ENCODE measurements at regions not wholly inside any gene's neighbourhood (a gene's known extent, or its start where the extent isn't known, plus 50 kb on each side); places are given as distances from the start of the nearest gene placed in this dataset.

DNA sequence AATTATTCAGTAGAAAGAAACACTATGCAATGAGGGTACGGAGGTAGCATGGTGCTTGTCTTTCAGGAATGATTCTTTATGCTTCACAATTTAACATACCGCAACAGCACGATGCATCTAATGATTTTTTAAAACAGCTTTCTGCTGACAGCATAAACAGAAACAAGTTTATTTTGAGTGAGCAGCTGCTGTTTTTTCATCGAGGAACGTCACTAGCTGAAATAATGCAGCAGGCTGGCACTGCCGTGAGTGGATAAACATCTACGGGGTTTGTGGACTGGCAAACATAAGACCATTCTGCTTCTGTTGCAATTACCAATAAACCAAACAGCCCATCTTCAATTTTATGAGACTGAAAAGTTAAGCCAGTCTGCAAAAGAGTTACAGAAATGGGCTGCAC, 871.8 kb downstream of the RPS29 start:
- POLR2A ChIA-PET: no interaction called here
- intact Hi-C loops (cut with micrococcal nuclease): no loop called here

More for the DNA sequence above, 871.8 kb downstream of the RPS29 start:
- no TSS peak for BruUV-seq (replicated peaks)
- no peak overlapping the region for H3K4me3 ChIP-seq (replicated peaks in 1 of 2; ENCODE audit: low read depth in 1 of 2, low read length in 2 of 2)
- ChIA-PET CTCF (no interaction called here), RAD21 (ENCODE audit: low non-redundant PET in 1 of 2, low total read pairs in 2 of 2, uncharacterized antibody in 2 of 2, unreplicated experiment in 2 of 2) (no interaction called here)
- H3K36me3 ChIP-seq (ENCODE audit: control insufficient read depth in 1 of 2, insufficient read depth in 2 of 2, low read length in 2 of 2): no peaks in the 10 kb centered on the region
- H3K4me2 ChIP-seq (ENCODE audit: low read length): no peak overlapping the region
- H3K9me3 ChIP-seq (ENCODE audit: control insufficient read depth in 1 of 2, insufficient read depth in 1 of 2, low read depth in 1 of 2, low read length in 2 of 2): 0 out of 4 replicates have a peak, but pooled peaks cover 0 to 6% of the 10 kb centered on the region in 2 experiments
- H3K4me1 ChIP-seq (ENCODE audit: control insufficient read depth in 1 of 2, insufficient read depth in 2 of 2, low read length in 2 of 2): no peaks in the 10 kb centered on the region
- ATAC-seq: no peak
- no peaks in the 10 kb centered on the region for H3K9me2 ChIP-seq (ENCODE audit: insufficient read depth)
- DNase-seq (ENCODE audit: low read depth, low spot score): no peak
- H3K27ac ChIP-seq (ENCODE audit: low read depth, low read length): no peak overlapping the region
- H3K9ac ChIP-seq (ENCODE audit: low read length): no peak overlapping the region
- no peaks in the 10 kb centered on the region for H4K20me1 ChIP-seq (ENCODE audit: insufficient read depth)
- no peaks in the 10 kb centered on the region for H3K79me2 ChIP-seq (ENCODE audit: insufficient read depth, low read length)
- no peaks in the 10 kb centered on the region for H3K27me3 ChIP-seq (ENCODE audit: insufficient read depth, low read length)
- no peak overlapping the region for H2AFZ ChIP-seq (ENCODE audit: low read depth, low read length, poor library complexity, severe bottlenecking)
- TF ChIP-seq ZNF274 (IDR thresholded peaks at IDR 0.05; ENCODE audit: low read depth, low read length) (no peak), EGR1 (IDR thresholded peaks at IDR 0.05; ENCODE audit: low read depth) (no peak), SP1 (IDR thresholded peaks at IDR 0.05; ENCODE audit: low read depth) (no peak), EZH2phosphoT487 (IDR thresholded peaks at IDR 0.05; ENCODE audit: borderline replicate concordance) (no peak), ELF1 (IDR thresholded peaks at IDR 0.05; ENCODE audit: borderline replicate concordance, low read depth) (no peak), FOSL1 (IDR thresholded peaks at IDR 0.05; ENCODE audit: low read depth) (no peak), RAD21 (IDR thresholded peaks at IDR 0.05; ENCODE audit: low read depth) (no peak), TCF7L2 (IDR thresholded peaks at IDR 0.05; ENCODE audit: borderline replicate concordance, extremely low read depth, insufficient read depth, insufficient read length) (no peak), POLR2AphosphoS5 (IDR thresholded peaks at IDR 0.05; ENCODE audit: low read depth, low read length) (no peak), EZH2 (IDR thresholded peaks at IDR 0.05) (no peak), POLR2A (IDR thresholded peaks at IDR 0.05; ENCODE audit: borderline replicate concordance, extremely low read depth, insufficient read depth, insufficient read length) (no peak), SRF (IDR thresholded peaks at IDR 0.05; ENCODE audit: low read depth) (no peak), CBX3 (IDR thresholded peaks at IDR 0.05; ENCODE audit: low read depth) (no peak)
- TF ChIP-seq, protein P1, sequence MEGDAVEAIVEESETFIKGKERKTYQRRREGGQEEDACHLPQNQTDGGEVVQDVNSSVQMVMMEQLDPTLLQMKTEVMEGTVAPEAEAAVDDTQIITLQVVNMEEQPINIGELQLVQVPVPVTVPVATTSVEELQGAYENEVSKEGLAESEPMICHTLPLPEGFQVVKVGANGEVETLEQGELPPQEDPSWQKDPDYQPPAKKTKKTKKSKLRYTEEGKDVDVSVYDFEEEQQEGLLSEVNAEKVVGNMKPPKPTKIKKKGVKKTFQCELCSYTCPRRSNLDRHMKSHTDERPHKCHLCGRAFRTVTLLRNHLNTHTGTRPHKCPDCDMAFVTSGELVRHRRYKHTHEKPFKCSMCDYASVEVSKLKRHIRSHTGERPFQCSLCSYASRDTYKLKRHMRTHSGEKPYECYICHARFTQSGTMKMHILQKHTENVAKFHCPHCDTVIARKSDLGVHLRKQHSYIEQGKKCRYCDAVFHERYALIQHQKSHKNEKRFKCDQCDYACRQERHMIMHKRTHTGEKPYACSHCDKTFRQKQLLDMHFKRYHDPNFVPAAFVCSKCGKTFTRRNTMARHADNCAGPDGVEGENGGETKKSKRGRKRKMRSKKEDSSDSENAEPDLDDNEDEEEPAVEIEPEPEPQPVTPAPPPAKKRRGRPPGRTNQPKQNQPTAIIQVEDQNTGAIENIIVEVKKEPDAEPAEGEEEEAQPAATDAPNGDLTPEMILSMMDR (IDR thresholded peaks at IDR 0.05 in 2 of 3, conservative IDR thresholded peaks at IDR 0.05 in 1 of 3; ENCODE audit: borderline replicate concordance in 1 of 3, insufficient read depth in 1 of 3, low read depth in 2 of 3, low read length in 2 of 3): no peak
- TF ChIP-seq, protein P2, sequence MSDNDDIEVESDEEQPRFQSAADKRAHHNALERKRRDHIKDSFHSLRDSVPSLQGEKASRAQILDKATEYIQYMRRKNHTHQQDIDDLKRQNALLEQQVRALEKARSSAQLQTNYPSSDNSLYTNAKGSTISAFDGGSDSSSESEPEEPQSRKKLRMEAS (IDR thresholded peaks at IDR 0.05): no peak
